K562 (cell line): ENCODE measurements at regions not wholly inside any gene's neighbourhood (a gene's known extent, or its start where the extent isn't known, plus 50 kb on each side); places are given as distances from the start of the nearest gene placed in this dataset. TPM values are rescaled to one million over a fixed set of nuclear protein-coding genes. Genes with fewer than 3 reads are reported as not detected.

ENCODE experiments used
- small RNA-seq: library from RNA; depleted of rRNA; stranded (forward); fragments of <200 nt; gene quantifications from one replicate; pipeline ENCODE3, GENCODE V24; 2014

Small RNA genes in the stretch of these regions (small RNA-seq; reads per million reads assigned to genes)
- not detected for gene RN7SL188P
